PC-3 (cell line): ENCODE measurements at regions not wholly inside any gene's neighbourhood (a gene's known extent, or its start where the extent isn't known, plus 50 kb on each side); places are given as distances from the start of the nearest gene placed in this dataset.

Experiments used
- ATAC-seq: fragments of 200-7000 bp; cut with Tn5 transposase; 2 replicates; pipeline ENCODE4 v1.9.1; 2020; ENCODE audit warnings: mild to moderate bottlenecking, moderate library complexity
- BruUV-seq: library from RNA; stranded (reverse); fragments of 400-500 nt; replicated peaks from 2 replicates; lab custom pipeline; 2021; lab: Mats Ljungman, UMichigan
- CTCF ChIA-PET: fragments of 300-600 bp; sonication (Branson Sonifier 250); formaldehyde crosslinking; loops from one replicate; lab custom pipeline; 2022; ENCODE audit warnings: antibody characterized with exemption; lab: Charles Lee
- POLR2A ChIA-PET: fragments of 300-600 bp; sonication (Branson Sonifier 250); formaldehyde crosslinking; loops from one replicate; lab custom pipeline; 2022; ENCODE audit warnings: antibody characterized with exemption; ENCODE audit not compliant: unreplicated experiment; lab: Charles Lee
- DNase-seq: peaks from one replicate; pipeline ENCODE4 v3.0.0-alpha.2; 2015
- H2AFZ ChIP-seq: fragments of 300-600 bp; sonication (generic); 2 replicates; pipeline ENCODE4 v1.6.0; 2016; ENCODE audit warnings: antibody characterized with exemption, low read length
- H3F3A ChIP-seq: fragments of 300-600 bp; sonication (generic); one replicate; pipeline ENCODE4 v1.6.0; 2017; ENCODE audit warnings: antibody characterized with exemption, low read length, control low read depth, mild to moderate bottlenecking; ENCODE audit not compliant: unreplicated experiment
- H3K27ac ChIP-seq: fragments of 300-600 bp; sonication (generic); 2 replicates; pipeline ENCODE4 v1.5.1; 2016; ENCODE audit warnings: mild to moderate bottlenecking, low read length
- H3K27me3 ChIP-seq: fragments of 300-600 bp; sonication (generic); 2 replicates; pipeline ENCODE4 v1.6.1; 2016; ENCODE audit warnings: low read length, mixed read lengths
- H3K36me3 ChIP-seq: fragments of 300-600 bp; sonication (generic); 2 replicates; pipeline ENCODE4 v1.6.1; 2016; ENCODE audit warnings: low read depth, mixed run types, low read length, mixed read lengths
- H3K4me1 ChIP-seq: fragments of 300-600 bp; sonication (generic); 2 replicates; pipeline ENCODE4 v1.5.1; 2016; ENCODE audit warnings: low read length; ENCODE audit not compliant: insufficient read depth
- H3K4me2 ChIP-seq: fragments of 300-600 bp; sonication (generic); 2 replicates; pipeline ENCODE4 v1.6.0; 2016; ENCODE audit warnings: low read length
- H3K4me3 ChIP-seq: fragments of 300-600 bp; sonication (generic); 2 replicates; pipeline ENCODE4 v1.5.1; 2016; ENCODE audit warnings: mild to moderate bottlenecking, low read length, mixed read lengths
- H3K79me2 ChIP-seq: fragments of 300-600 bp; sonication (generic); 2 replicates; pipeline ENCODE4 v1.6.1; 2017; ENCODE audit warnings: low read length, mixed read lengths
- H3K9ac ChIP-seq: fragments of 300-600 bp; sonication (generic); 2 replicates; pipeline ENCODE4 v1.6.0; 2016; ENCODE audit warnings: mild to moderate bottlenecking, low read length
- H3K9me2 ChIP-seq: fragments of 300-600 bp; sonication (generic); replicated peaks from 2 replicates; pipeline ENCODE4 v1.6.1; 2016; ENCODE audit warnings: mixed run types, low read length, mixed read lengths
- H3K9me3 ChIP-seq: fragments of 300-600 bp; sonication (generic); 2 replicates; pipeline ENCODE4 v1.6.1; 2016; ENCODE audit warnings: low read length, mixed read lengths
- H4K20me1 ChIP-seq: fragments of 300-600 bp; sonication (generic); 2 replicates; pipeline ENCODE4 v1.6.1; 2016; ENCODE audit warnings: low read length, mixed read lengths
- EZH2 ChIP-seq: fragments of 300-600 bp; sonication (generic); IDR thresholded peaks from one replicate; pipeline ENCODE4 v1.6.1; 2017; ENCODE audit warnings: antibody characterized with exemption, mild to moderate bottlenecking, low read length; ENCODE audit not compliant: unreplicated experiment
- EZH2phosphoT487 ChIP-seq: fragments of 300-600 bp; sonication (generic); IDR thresholded peaks from 2 replicates; pipeline ENCODE4 v1.6.1; 2018; ENCODE audit warnings: mild to moderate bottlenecking, antibody characterized with exemption, low read length, borderline replicate concordance
- intact Hi-C: fragments of 100-400 bp; cut with micrococcal nuclease; formaldehyde crosslinking; loops from 2 replicates; pipeline ENCODE4 v1.9.0; 2023
- TF ChIP-seq, protein P1 (sequence below): fragments of 300-600 bp; sonication (generic); conservative IDR thresholded peaks from 2 replicates; pipeline ENCODE4 v1.5.1; 2017; ENCODE audit warnings: antibody characterized with exemption, low read depth, mild to moderate bottlenecking, low read length

DNA sequence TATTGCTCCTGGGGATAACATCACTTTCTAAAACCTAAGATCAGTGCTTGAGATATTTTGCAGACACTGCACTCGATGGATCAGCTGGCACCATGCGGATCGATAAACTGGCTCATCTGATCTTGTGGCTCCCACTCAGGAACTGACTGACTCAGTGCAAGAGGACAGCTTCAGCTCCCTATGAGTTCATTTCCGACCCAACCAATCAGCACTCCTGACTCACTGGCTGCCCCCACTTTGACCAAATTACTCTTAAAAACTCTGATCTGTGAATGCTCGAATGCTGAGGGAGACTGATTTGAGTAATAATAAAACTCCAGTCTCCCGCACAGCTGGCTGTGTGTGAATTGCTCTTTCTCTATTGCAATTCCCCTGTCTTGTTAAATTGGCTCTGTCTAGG is 110.1 kb downstream of the ANAPC4 start:
- DNase-seq (no peak), ATAC-seq (no peak)
- Histone ChIP-seq H3K27me3 (no peaks in the 10 kb centered on the region), H3K4me2 (no peak overlapping the region), H3K4me3 (no peak overlapping the region), H3K9ac (no peak overlapping the region), H3K9me3 (no peaks in the 10 kb centered on the region), H3K4me1 (peaks cover 5% of the 10 kb centered on the region; the same call in 1 of the 2 replicates), H3K36me3 (no peaks in the 10 kb centered on the region; the same call in 1 of the 2 replicates), H3K9me2 (no peaks in the 10 kb centered on the region), H4K20me1 (no peaks in the 10 kb centered on the region), H3F3A (no peaks in the 10 kb centered on the region), H2AFZ (no peak overlapping the region), H3K27ac (no peak overlapping the region), H3K79me2 (no peaks in the 10 kb centered on the region)
- intact Hi-C loops = no loop called here
- no peak for TF ChIP-seq EZH2
- TF ChIP-seq EZH2phosphoT487 = no peak
- TF ChIP-seq, protein P1, sequence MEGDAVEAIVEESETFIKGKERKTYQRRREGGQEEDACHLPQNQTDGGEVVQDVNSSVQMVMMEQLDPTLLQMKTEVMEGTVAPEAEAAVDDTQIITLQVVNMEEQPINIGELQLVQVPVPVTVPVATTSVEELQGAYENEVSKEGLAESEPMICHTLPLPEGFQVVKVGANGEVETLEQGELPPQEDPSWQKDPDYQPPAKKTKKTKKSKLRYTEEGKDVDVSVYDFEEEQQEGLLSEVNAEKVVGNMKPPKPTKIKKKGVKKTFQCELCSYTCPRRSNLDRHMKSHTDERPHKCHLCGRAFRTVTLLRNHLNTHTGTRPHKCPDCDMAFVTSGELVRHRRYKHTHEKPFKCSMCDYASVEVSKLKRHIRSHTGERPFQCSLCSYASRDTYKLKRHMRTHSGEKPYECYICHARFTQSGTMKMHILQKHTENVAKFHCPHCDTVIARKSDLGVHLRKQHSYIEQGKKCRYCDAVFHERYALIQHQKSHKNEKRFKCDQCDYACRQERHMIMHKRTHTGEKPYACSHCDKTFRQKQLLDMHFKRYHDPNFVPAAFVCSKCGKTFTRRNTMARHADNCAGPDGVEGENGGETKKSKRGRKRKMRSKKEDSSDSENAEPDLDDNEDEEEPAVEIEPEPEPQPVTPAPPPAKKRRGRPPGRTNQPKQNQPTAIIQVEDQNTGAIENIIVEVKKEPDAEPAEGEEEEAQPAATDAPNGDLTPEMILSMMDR = no peak
- no TSS peak for BruUV-seq
- POLR2A ChIA-PET = no interaction called here
- CTCF ChIA-PET = no interaction called here

DNA sequence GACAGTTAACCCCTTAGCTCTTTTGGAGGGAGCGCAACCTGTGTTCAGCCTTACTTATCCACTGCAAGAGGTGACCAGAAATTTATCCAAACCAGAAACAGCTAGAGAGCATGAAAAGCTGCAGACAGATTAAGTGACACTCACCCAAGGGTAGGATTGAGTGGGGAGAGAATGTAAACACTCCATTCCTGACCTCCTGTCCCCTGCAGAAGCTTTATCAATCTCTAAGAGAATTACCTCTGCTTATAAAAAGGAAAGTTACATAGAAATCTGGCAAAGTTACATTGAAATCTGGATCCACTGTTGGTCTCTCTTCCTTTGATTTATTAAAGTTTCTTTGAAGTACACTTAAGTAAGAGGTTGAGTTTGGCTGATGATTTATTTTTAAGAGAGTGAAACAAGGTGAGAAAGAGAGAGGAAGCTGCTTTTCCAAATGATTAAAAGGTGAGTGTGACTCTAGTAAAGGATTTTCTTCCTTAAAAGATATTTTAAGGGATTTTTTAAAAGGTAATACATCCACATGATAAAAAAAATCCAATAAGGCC is 112.3 kb downstream of the ANAPC4 start:
- CTCF ChIA-PET = no interaction called here
- intact Hi-C loops = no loop called here
- no peaks in the 10 kb centered on the region for H3F3A ChIP-seq
- H3K27ac ChIP-seq = no peak overlapping the region
- H3K9me3 ChIP-seq = no peaks in the 10 kb centered on the region
- no peaks in the 10 kb centered on the region for H3K27me3 ChIP-seq
- BruUV-seq = no TSS peak
- DNase-seq = no peak
- H4K20me1 ChIP-seq = no peaks in the 10 kb centered on the region
- no peak overlapping the region for H3K9ac ChIP-seq
- H3K4me1 ChIP-seq = peaks cover 5% of the 10 kb centered on the region; the same call in 1 of the 2 replicates
- no peak overlapping the region for H2AFZ ChIP-seq
- TF ChIP-seq, protein P1 = no peak
- TF ChIP-seq EZH2 (no peak), EZH2phosphoT487 (no peak)
- no peaks in the 10 kb centered on the region for H3K79me2 ChIP-seq
- no peak overlapping the region for H3K4me2 ChIP-seq
- POLR2A ChIA-PET = no interaction called here
- no peaks in the 10 kb centered on the region; the same call in 1 of the 2 replicates for H3K36me3 ChIP-seq
- no peaks in the 10 kb centered on the region for H3K9me2 ChIP-seq
- ATAC-seq = no peak
- no peak overlapping the region for H3K4me3 ChIP-seq

DNA sequence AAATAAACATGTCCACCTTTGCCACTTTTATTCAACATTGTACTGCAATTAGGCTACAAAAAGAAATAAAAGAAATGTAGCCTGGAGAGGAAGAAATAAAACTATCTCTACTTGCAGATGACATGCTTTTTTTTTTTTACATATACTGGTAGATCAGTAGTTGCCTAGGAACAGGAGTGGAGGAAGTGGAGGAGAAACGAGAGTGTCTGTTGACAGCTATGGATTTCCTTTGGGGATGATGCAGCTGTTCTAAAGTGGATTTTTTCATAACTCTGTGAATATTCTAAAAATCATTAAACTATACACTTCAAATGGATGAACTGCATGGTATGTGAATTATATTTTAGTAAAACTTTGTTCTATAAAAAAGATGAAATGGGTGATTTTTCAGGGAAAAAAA is 116.4 kb downstream of the ANAPC4 start:
- Histone ChIP-seq H4K20me1 (no peaks in the 10 kb centered on the region), H3K4me2 (no peak overlapping the region), H3K9ac (no peak overlapping the region), H3F3A (no peaks in the 10 kb centered on the region), H3K9me3 (no peaks in the 10 kb centered on the region), H3K27me3 (no peaks in the 10 kb centered on the region), H3K9me2 (no peaks in the 10 kb centered on the region), H3K4me3 (no peak overlapping the region), H2AFZ (no peak overlapping the region), H3K79me2 (no peaks in the 10 kb centered on the region), H3K4me1 (no peaks in the 10 kb centered on the region), H3K27ac (no peak overlapping the region), H3K36me3 (no peaks in the 10 kb centered on the region)
- ChIA-PET CTCF (no interaction called here), POLR2A (no interaction called here)
- BruUV-seq = no TSS peak
- no peak for TF ChIP-seq EZH2phosphoT487
- DNase-seq = no peak
- intact Hi-C loops = no loop called here
- ATAC-seq = no peak
